CD4-positive, alpha-beta T cell treated with Interleukin-1 beta for 1 hour (primary cell): ENCODE measurements at regions not wholly inside any gene's neighbourhood (a gene's known extent, or its start where the extent isn't known, plus 50 kb on each side); places are given as distances from the start of the nearest gene placed in this dataset.
"Not testable (repeated sequence)": the region's sequence is repeated elsewhere in the genome, so short reads cannot be mapped to it uniquely, and the experiment has no call there.

Experiments
- DNase-seq, 2 donors: peaks; one replicate each; pipeline ENCODE4 v3.0.0-alpha.2; 2020 to 2022

DNA sequence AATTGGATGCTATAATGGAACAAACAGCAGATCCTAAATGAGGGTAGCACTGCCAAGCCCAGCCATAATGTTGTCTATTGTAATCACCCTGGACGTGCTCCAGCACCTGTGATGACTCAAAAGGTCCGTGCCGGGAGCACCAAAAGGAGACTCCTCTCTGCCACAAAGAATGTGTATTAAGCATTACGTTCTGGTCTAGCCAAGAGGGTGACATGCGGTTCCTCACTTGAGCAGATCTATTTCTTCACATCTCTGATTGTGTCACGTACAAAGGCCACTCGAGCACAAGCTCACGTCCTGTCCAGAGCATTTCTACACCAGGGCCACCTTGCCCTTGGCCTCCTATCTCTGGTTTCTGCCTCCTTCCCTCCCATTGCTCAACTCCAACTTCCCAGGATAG lies 219.9 kb upstream of the IRS2 start:
- no peak for DNase-seq

DNA sequence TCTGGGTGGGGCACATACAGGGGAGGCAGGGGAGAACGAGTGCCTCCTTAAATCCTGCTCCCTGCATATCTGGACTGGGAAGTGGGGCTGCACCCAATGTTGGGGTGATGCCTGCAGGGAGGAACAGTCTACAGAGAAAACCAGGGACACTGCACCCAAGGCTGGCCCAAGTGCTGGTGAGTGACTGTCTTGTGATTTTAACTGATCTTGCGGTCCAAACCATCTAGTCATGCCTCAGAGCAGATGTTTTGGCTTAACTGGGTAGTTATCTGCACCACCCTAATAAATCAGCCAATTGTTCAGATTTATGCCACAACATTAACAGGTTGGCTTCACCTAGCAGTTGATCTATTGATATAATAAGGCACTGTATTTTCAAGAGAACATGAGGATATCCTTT lies 219.2 kb upstream of the IRS2 start:
- no peak for DNase-seq

DNA sequence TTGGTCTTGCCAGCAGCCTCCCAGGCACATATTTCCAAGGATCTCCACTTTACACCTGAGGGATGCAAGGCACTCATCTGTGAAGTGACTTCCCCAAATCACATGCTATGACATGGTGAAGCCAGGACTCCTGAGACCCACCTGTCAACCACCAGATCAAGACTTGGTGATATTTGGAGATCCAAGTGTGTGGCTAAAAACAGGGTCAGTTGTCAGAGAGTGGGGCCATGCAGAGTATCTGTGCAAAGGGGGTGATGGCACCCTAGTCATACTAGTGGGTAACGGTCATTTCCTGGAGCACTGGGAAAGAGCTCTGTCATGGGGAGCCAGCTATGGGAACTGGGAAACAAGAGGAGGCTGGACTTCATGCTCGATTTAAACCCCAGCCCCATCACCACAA lies 218.4 kb upstream of the IRS2 start:
- DNase-seq, result no peak

DNA sequence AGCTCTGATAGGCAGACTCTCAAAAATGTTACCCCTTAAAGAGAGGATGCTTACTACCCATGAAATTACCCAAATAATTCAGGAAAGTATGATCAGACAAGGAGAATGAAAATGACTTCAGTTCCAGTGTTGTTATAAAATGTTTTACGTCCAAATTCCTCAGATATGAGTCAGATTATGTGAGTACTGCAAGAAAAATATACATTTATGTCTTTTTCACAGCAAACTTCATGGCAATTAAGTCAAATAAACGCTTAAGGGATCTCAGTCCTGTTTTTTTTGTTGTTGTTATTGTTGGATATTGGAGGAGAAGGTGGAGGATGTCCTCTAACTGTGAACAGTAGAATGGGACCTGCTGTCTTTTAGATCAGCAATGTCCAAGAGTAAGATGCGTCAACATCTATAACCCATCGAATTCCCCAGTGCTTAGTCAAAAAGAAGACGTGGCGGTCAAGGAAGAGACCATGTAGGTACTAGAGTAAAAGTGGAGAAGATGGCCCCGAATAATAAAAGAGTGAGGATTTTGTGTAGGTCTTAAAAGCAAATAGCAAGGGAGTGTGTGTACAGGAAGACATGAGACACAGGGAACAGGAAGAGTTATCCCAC lies 215.4 kb upstream of the IRS2 start:
- DNase-seq, result no peak

DNA sequence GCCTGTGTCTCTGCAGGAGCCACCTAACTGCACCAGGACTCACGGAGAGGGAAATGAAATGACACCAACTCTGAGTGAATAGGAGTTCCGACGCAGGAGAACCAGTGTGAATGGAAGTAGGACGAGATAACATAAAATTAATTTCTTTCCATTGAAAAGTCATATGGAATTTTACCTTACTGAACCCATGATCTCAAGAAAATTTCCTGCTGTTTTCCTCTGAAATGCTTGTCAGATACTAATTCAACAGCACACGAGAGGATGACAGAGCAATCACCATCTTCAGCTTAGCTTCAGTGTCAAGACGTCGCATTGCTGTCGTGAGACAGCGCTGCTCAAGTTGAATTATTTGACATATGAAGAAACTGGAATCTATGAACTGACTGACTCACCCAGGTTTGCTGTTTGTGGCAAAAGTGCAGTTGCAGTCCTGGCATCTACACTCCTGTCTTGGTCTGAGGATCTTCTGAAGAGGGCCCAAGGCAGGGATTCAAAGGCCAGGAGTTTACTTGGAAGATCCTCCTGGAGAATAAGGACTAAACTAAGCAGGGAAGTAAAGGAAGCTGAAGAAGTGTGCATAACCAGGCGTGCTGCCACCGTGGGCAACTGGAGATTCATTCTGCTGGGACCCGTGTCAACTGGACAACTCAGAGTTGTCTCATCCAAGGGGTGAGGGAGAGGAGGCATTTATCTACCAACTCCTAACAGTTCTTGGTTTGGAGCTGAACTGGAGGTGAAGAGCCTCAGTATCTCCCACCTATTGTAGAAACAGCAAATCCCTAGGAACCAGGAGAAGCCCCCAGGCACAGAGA lies 214.4 kb upstream of the IRS2 start:
- DNase-seq, result no peak

DNA sequence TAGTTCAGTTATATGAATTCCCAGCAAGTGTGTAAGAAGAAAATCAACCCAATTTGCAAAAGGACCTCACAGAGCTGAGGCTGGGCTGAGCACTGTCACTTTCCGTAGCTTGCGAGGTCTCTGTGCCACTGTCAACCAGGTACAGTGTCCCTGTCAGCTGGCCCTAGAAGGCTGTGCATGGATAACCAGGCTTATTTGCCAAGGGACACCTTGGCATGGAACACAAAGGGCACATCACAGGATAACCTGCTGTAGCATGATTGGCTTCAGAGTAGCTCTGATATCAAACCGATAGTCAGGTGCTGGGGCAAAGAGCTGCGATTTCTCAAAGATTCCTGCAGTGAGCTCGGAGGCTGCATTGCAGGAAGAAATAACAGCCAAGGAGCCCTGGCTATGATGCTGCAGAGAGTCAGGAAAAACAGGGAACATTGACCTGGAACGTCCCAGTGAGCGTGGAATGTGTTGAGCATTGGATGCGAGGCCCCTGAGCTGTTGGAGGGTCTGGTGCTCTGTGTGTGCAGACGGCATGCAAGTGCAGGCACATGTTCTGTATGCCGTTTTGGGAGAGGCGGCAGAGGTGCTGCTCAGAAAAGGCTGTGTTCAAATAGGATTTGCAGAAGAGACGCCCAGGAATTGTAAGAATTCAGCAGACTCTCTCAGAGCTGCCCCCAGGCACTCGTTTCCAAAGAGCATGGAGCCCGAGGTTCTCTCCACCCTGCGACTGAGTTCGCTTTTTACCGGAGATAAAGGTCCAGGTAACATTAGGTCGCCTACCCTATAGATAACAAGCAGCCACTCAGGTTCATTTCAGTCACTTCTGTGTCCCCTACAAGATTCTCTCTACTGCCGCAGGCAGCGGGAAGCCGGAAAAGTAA lies 213.5 kb upstream of the IRS2 start:
- no peak for DNase-seq

DNA sequence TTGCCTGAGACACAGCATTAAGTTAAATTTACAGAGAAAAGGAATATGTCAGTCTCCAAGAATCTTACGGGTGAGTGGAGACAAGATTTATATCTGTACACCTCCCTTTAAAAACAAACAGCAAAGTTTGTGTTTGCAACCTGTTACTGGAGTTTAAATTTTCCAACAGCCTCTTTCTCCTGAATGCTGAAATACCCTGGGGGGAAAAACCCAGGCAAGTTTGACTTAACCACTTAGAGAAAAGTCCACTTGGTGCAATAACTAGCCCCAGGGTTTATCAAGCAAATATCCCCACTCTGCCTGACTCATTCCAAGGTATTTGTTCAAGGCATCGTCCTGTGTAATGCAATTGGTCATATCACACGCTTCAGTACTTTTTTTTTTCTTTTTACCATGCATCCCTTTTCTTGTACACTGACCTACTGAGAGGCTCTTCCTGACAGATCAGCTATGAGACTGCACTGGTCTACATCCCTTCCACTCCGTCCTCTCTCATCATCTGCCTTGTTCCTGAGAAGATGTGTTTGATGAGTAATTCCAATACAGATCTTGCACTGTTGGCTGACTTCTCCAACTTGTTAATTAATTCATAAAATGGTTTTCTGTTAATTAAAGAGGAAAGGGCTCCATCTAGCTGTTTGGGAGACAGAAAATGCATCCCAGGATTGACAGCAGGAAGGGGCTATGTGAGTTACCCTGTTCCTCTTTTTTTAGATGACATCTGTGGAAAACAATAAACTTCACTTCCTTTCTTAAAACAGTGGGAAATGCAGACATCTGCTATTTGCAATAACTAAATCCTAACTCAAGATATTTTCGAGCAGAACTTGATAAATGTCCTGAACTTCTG lies 212.5 kb upstream of the IRS2 start:
- no peak for DNase-seq

DNA sequence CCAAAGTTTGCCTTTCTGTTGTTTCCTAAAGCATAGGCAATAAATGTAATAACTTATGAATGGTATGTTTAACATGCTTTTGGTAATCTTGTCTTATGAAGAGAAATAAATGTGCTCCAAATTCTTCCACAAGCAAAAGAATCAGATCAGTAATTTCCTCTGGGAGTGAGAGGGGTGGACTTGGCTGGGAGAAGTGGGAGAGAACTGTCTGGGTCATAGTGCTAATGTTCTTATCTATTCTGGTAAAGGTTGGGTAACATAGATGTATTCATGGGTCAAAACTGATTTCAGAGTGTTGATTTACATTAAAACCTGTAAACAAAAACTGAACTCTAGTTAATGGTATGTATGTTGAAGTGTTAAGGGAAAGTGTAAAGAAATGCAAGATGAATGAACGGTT lies 211.7 kb upstream of the IRS2 start:
- DNase-seq, result no peak

DNA sequence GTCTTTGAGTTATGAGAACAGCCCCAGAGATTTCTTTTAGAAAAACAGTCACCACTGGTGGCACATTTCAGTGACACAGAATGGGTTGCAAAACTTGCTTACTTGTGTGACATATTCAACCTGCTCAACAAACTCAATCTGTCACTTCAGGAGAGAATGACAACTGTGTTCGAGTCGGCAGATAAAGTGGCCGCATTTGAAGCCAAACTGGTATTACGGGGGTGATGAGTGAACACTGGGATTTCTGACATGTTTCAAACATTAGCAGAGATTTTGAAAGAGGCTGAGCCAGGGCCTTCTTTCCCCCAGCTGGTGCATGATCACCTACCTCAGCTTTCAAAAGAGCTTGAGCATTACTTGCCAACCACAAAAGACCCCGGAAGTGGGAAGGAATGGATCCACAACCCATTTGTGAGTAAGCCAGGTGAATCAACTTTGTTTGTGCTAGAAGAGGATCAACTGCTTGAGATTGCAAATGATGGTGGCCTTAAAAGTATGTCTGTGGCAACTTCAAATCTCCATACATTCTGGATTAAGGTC lies 210.7 kb upstream of the IRS2 start:
- DNase-seq, result not testable (repeated sequence)

DNA sequence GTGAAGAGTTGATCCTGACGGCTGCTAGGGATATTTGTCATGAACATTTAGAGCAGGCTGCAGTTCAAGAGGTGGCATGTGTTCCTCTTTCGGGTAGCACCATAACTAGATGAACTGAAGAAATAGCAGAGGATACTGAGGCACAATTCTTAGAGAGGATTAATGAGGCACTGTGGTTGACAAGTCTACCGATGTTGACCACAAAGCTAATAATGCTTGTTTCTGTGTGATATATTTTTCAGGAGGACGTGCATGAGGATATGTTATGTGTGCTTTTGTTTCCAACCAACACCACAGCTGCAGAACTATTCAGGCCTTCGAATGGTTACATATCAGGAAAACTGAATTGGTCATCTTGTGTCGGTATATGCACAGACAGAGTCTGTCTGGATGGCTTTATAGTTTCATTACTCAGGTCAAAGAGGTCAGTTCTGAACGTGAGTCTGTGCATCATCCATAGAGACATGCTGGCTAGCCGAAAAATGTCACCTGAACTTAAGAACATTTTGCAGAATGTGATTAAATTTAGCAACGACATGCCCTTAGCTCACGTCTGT lies 210.1 kb upstream of the IRS2 start:
- DNase-seq, result no peak

DNA sequence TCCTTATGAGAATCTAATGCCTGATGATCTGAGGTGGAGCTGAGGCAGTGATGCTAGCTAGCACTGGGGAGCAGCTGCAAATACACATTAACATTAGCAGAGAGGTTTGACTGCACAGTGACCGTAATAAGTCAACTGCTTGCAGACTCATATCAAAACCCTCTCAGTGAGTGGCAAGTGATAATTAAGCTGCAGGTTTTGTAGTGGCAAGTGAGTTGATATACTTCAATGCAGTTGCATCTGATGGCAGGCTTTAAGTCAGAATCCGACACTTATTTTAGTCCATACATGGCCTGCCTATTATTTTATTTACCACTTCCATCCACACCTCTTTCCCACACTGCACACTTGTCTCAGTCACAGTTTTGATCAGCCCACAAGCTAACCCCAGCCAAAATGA lies 209.2 kb upstream of the IRS2 start:
- no peak for DNase-seq

DNA sequence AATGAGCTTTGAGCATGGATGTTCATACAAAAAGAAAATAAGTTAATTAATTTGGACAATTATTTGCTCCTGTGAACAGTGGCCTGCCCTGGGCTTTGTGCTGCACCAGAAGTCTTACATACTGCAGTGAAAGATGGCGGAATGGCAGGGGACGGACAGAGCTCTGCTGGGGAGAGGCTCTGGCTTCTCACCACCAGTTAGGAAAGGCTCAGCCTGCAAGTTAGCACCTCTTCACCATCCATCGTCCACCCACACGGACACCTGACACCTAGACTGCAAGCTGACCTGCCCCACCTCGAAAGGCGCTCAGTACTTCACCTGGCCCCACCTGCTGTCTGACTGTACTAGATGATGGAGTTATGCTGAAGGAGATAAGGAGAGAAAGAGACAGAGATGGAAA lies 203.9 kb upstream of the IRS2 start:
- no peak for DNase-seq

DNA sequence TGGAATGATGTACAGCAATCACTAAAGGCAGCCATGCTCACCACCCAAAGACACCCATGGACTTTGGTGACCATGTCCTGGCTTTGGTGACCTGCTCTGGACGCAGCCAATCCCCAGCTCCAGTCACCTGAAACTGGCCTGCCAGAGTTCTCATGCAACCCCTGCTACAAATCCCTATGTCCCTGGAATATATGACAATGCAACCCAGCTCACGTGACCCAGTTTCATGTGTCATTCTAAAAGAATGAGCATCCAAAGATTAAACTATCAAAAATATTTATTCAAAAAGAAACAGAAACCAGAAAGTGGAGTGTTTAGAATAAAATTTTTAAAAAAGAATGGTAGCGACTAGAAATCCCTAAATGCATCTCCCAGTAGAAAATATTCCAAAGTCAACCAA lies 203.3 kb upstream of the IRS2 start:
- no peak for DNase-seq

DNA sequence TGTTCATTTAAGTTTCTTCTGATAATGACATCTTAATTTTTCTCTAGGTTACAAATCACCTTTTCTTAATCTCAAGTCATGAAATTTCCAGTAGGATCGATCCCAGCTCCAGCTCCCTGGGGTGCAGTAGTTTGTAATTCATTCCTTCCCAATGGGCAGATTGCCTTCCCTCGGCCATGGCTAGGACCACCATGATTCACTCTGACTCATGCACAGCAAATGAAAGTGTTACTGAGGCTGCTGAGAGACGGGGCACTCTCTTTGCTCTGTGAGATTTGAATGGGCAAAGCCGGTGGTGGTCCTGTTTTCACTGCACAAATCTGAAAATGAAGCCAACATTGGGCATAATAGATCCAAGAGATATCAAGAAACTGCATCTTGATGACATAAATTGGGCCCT lies 202.8 kb upstream of the IRS2 start:
- no peak for DNase-seq

DNA sequence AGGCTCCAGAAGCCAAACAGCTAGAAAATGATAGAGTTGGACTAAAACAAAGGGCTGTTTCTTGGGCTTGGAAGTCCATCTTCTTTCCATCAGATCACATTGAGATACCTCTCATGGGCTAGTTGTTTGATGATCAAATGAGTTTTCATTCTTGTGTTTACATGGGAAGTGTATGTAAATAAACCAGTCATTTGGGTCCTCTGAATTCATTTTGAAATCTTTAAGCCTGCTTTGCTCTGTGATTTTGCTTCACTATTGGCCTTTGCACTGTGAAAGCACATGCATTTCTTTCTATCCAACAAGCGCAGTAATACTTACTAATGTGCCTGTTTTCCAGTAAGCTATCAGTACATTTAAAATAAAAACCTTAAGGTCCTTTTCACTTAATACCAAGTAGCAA lies 200.5 kb upstream of the IRS2 start:
- no peak for DNase-seq

DNA sequence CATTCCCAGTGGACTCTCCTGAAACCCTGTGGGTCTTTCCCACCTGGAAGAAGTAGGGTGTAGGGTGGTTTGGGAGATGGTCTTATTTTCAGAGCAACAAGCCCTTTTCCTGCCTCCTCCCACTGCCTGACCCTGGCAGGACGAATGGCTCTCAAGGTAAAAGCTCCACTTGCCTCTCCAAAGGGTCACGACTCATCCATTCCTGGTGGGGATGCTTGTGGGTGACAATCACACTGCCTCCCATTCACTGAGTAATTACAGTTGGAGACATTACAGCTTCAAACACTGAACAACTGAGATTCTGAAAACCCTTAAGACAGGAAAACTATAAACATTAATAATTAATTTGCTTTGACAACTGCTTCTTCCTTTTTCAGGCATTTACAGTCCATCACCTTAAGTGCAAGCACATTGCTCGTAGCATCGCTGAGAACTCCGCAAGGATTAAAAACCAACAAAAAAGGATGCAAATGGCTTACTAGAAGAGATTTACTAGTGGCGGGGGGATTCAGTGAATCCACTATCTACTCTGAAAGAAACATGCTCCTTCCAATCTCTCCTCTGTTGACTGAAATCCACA lies 199.6 kb upstream of the IRS2 start:
- DNase-seq, result no peak

DNA sequence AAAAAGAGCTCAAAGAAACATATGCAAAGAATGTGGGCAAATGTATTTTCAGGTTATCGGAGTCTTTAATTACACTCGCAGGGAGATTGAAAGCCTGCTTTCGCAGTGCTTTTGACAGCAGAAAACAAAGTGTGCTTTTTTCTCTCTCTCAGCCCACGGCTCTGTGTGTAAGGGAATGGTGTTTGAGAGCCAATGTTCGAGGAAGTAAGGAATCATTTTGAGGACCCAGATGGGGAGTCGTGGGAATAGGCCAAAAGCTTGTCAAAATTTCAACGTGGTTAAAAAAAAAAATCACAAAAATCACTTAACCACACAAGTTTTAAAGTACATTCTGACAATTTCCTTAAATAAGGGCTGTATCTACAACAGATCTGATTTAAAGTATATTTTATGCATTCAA lies 197.1 kb upstream of the IRS2 start:
- DNase-seq, result no peak

DNA sequence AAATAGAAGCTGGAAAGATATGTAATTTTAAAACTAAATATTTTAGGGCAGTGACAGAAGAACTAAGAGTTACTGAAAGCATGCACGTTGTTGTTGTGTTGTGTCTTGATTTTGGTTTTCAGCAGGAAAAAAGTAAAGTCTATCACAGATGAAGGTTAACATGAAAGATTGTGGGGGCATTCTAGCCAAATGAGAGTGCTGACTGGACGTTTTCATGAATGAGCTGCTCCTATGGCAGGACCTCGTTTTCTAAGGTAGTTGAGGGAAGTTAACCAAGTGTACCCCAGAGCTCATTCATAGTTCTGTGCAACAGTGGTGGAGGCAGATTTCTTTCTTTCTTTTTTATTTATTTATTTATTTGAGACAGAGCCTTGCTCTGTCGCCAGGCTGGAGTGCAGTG lies 194.6 kb upstream of the IRS2 start:
- no peak for DNase-seq

DNA sequence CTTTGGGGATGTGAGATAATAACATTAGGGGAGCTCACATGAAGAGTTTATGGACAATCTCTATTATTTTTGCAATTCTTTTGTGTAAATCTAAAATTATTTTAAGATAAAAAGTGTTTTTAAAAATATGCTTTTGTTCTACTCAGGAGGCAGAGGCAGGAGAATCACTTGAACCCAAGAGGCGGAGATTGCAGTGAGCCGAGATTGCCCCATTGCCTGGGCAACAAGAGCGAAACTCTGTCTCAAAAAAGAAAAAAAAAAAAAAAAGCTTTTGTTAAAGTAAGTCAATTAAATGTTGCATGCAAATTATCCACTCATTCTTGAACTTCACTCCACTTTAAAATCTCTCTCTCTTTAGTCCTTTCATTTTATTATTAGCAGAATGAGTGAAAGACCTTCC lies 193.3 kb upstream of the IRS2 start:
- DNase-seq, result not testable (repeated sequence)

DNA sequence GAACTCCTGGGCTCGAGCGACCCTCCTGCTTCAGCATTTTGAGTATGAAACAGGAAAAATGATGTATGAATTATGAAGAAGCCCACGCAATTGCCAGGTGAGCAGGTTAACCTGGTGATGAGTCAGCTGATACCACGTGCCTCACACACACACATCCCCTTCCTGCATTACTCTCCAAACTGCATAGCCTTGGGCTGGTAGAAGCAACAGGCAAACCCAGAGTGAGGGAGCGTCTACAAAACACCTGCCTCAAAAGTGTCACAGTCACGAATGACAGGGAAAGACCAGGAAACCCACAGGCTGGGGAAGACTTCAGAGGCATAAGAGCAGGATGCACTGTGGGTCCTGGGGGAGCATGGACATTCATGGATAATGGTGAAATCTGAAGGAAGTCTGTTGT lies 192.8 kb upstream of the IRS2 start:
- DNase-seq, result no peak

DNA sequence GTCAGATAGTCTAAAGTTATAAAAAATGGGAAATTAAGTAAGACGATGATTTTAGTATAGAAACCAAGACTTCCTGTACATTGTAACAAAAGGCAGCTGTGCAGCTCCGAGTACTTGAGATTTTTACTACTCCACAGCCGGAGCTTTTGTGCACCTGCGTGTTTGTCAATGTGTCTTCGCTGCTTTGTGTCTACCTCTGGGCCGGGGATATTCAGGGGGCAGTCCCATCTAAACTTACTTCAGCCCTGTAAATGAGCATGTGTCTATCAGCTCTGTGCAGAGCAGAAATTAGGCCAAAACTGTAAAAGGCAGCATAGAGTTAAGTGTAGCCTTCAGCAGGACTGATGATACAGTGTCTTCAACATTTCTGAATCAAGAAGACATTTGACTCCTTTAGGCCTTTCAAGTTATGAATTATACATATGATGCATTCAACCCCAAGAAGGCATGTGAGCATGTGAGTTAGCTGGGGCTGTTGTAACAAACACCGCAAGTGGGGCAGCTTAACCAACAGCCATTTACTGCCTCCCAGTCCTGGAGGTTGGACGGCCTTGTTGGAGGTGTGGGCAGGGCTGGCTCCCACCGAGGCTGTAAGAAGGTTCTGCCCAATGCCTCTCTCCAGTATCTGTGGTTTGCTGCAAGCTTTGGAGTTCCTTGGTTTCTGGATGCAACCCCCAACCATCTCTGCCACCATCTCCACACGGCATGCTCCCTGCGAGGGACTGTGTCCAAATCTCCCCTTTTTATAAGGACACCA lies 191.0 kb upstream of the IRS2 start:
- no peak for DNase-seq
